ENCODE measurements at regions not wholly inside any gene's neighbourhood (a gene's known extent, or its start where the extent isn't known, plus 50 kb on each side); places are given as distances from the start of the nearest gene placed in this dataset.

GRCh38 chr4:127188847-127189246 is 443.9 kb upstream of the INTU start:
- Mint-ChIP-seq H3K4me1 (ENCODE audit: low read depth) (no peaks in the 10 kb centered on the region), H3K27ac (no peak overlapping the region), H3K36me3 (ENCODE audit: low read depth) (no peaks in the 10 kb centered on the region), H3K27me3 (no peaks in the 10 kb centered on the region), H3K4me3 (no peak overlapping the region), H3K9me3 (peaks cover 14% of the 10 kb centered on the region)
- intact Hi-C loops (cut with micrococcal nuclease), result no loop called here
- TF ChIP-seq CTCF (IDR thresholded peaks at IDR 0.05), result no peak
- ATAC-seq (no peak), DNase-seq (no peak)
- CTCF ChIA-PET, result no interaction called here
- POLR2A ChIA-PET, result no interaction called here

GRCh38 chr4:127194281-127194680 is 438.5 kb upstream of the INTU start:
- ATAC-seq (no peak), DNase-seq (no peak)
- Mint-ChIP-seq H3K4me3 (no peak overlapping the region), H3K36me3 (ENCODE audit: low read depth) (no peaks in the 10 kb centered on the region), H3K9me3 (peaks cover 3% of the 10 kb centered on the region), H3K27me3 (no peaks in the 10 kb centered on the region), H3K4me1 (ENCODE audit: low read depth) (no peaks in the 10 kb centered on the region), H3K27ac (no peak overlapping the region)
- TF ChIP-seq CTCF (IDR thresholded peaks at IDR 0.05), result no peak
- intact Hi-C loops (cut with micrococcal nuclease), result no loop called here
- CTCF ChIA-PET, result no interaction called here
- POLR2A ChIA-PET, result no interaction called here

- ChIA-PET CTCF (no interaction called here), POLR2A (no interaction called here)
- H3K4me3 Mint-ChIP-seq, result no peak overlapping the region
- no peaks in the 10 kb centered on the region for H3K27me3 Mint-ChIP-seq
- no peak overlapping the region for H3K27ac Mint-ChIP-seq
- H3K9me3 Mint-ChIP-seq, result peaks cover 3% of the 10 kb centered on the region
- TF ChIP-seq CTCF (IDR thresholded peaks at IDR 0.05), result no peak
- no peaks in the 10 kb centered on the region for H3K36me3 Mint-ChIP-seq (ENCODE audit: low read depth)
- no peaks in the 10 kb centered on the region for H3K4me1 Mint-ChIP-seq (ENCODE audit: low read depth)
- no peak for DNase-seq
- intact Hi-C loops (cut with micrococcal nuclease), result no loop called here
- ATAC-seq, result no peak
Measured at GRCh38 chr4:127196655-127197352, 436.0 kb upstream of the INTU start.

GRCh38 chr4:127203562-127204200 is 429.1 kb upstream of the INTU start:
- peaks cover 7% of the 10 kb centered on the region for H3K9me3 Mint-ChIP-seq

More at GRCh38 chr4:127203562-127204200, 429.1 kb upstream of the INTU start:
- intact Hi-C loops (cut with micrococcal nuclease), result no loop called here
- Mint-ChIP-seq H3K27me3 (no peaks in the 10 kb centered on the region), H3K27ac (no peak overlapping the region), H3K4me1 (ENCODE audit: low read depth) (no peaks in the 10 kb centered on the region), H3K4me3 (no peak overlapping the region), H3K36me3 (ENCODE audit: low read depth) (no peaks in the 10 kb centered on the region)
- ChIA-PET CTCF (no interaction called here), POLR2A (no interaction called here)
- no peak for TF ChIP-seq CTCF (IDR thresholded peaks at IDR 0.05)
- DNase-seq (no peak), ATAC-seq (no peak)
